GM23248 (cell line): ENCODE measurements at regions not wholly inside any gene's neighbourhood (a gene's known extent, or its start where the extent isn't known, plus 50 kb on each side); places are given as distances from the start of the nearest gene placed in this dataset.

Source experiments
- EZH2 ChIP-seq: fragments of 200-600 bp; sonication (generic); IDR thresholded peaks from 2 replicates; pipeline ENCODE4 v1.6.1; 2018; ENCODE audit warnings: antibody characterized with exemption, mild to moderate bottlenecking; ENCODE audit not compliant: insufficient read depth, poor library complexity, severe bottlenecking
- EZH2phosphoT487 ChIP-seq: fragments of 200-600 bp; sonication (generic); IDR thresholded peaks from 2 replicates; pipeline ENCODE4 v1.6.1; 2018; ENCODE audit warnings: antibody characterized with exemption, moderate library complexity, mild to moderate bottlenecking, low read depth; ENCODE audit not compliant: insufficient read depth

DNA sequence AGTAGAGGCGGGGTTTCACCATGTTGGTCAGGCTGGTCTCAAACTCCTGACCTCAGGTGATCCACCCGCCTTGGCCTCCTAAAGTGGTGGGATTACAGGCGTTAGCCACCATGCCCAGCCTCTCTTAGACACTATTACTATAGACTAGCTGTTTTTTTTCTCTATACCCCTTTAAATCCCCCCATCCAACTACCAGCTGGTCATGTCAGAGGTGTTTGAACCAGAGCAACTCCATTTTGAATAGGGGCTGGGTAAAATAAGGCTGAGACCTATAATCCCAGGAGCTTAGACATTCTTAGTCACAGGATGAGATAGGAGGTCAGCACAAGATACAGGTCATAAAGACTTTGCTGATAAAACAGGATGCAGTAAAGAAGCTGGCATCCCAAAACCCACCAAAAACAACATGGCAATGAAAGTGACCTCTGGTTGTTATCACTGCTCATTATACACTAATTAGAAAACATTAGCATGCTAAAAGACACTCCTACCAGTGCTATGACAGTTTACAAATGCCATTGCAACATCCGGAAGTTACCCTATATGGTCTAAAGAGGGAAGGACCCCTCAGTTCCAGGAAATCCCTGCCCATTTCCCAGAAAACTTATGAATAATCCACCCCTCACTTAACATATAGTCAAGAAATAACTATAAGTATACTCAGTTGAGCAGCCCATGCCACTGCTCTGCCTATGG is 57.8 kb upstream of the GPD1L start:
- TF ChIP-seq EZH2phosphoT487 (no peak), EZH2 (no peak)
